ENCODE measurements at regions not wholly inside any gene's neighbourhood (a gene's known extent, or its start where the extent isn't known, plus 50 kb on each side); places are given as distances from the start of the nearest gene placed in this dataset.

- H3K9me3 ChIP-seq (ENCODE audit: control insufficient read depth in 4 of 4, low read length in 3 of 4) = no peaks in the 10 kb centered on the region
- H3K9ac ChIP-seq (ENCODE audit: low read depth in 1 of 2, low read length in 2 of 2) = no peak overlapping the region
- no peaks in the 10 kb centered on the region for H3K36me3 ChIP-seq (ENCODE audit: control insufficient read depth in 4 of 4, insufficient read depth in 3 of 4, low read depth in 1 of 4, low read length in 3 of 4)
- no peak overlapping the region for H3K4me3 ChIP-seq (ENCODE audit: low read depth in 1 of 3, low read length in 3 of 3)
- H3K27me3 ChIP-seq (ENCODE audit: control insufficient read depth in 4 of 4, insufficient read depth in 4 of 4, low read length in 3 of 4) = no peaks in the 10 kb centered on the region
- TF ChIP-seq ZBTB33 (IDR thresholded peaks at IDR 0.05) = no peak
- TF ChIP-seq JUND (IDR thresholded peaks at IDR 0.05) = no peak
- H3K27ac ChIP-seq (ENCODE audit: low read depth in 1 of 2, low read length in 2 of 2) = no peak overlapping the region
- DNase-seq (ENCODE audit: low spot score) = no peak
- 94% methylated on average over 5 of the region's 5 CpGs for WGBS
- H3K4me1 ChIP-seq (ENCODE audit: control insufficient read depth in 4 of 4, insufficient read depth in 4 of 4, low read length in 3 of 4) = no peaks in the 10 kb centered on the region
Observed at GRCh38 chr7:69187824-69188333, 410.4 kb upstream of the AUTS2 start.

GRCh38 chr7:69189406-69189805 is 408.9 kb upstream of the AUTS2 start:
- no peak overlapping the region for H3K4me3 ChIP-seq (ENCODE audit: low read depth in 1 of 3, low read length in 3 of 3)
- no peaks in the 10 kb centered on the region for H3K36me3 ChIP-seq (ENCODE audit: control insufficient read depth in 4 of 4, insufficient read depth in 3 of 4, low read depth in 1 of 4, low read length in 3 of 4)
- TF ChIP-seq YY1 (IDR thresholded peaks at IDR 0.05) = no peak
- TF ChIP-seq ZBTB33 (IDR thresholded peaks at IDR 0.05) = no peak
- no peak for TF ChIP-seq TAF1 (conservative IDR thresholded peaks at IDR 0.05)
- TF ChIP-seq RAD21 (IDR thresholded peaks at IDR 0.05) = no peak
- no peak overlapping the region for H3K9ac ChIP-seq (ENCODE audit: low read depth in 1 of 2, low read length in 2 of 2)
- peaks cover 0 to 4% (median 0%) of the 10 kb centered on the region in 4 donors for H3K9me3 ChIP-seq (ENCODE audit: control insufficient read depth in 4 of 4, low read length in 3 of 4)
- DNase-seq (ENCODE audit: low spot score) = no peak
- H3K27ac ChIP-seq (ENCODE audit: low read depth in 1 of 2, low read length in 2 of 2) = no peak overlapping the region
- H3K4me1 ChIP-seq (ENCODE audit: control insufficient read depth in 4 of 4, insufficient read depth in 4 of 4, low read length in 3 of 4) = no peaks in the 10 kb centered on the region
- no peaks in the 10 kb centered on the region for H3K27me3 ChIP-seq (ENCODE audit: control insufficient read depth in 4 of 4, insufficient read depth in 4 of 4, low read length in 3 of 4)
- 96% methylated on average over 3 of the region's 3 CpGs for WGBS

- no peak overlapping the region for H3K27ac ChIP-seq (ENCODE audit: low read depth in 1 of 2, low read length in 2 of 2)
- DNase-seq (ENCODE audit: low spot score) = no peak
- no peak overlapping the region for H3K9ac ChIP-seq (ENCODE audit: low read depth in 1 of 2, low read length in 2 of 2)
- peaks cover 0 to 4% (median 0%) of the 10 kb centered on the region in 4 donors for H3K9me3 ChIP-seq (ENCODE audit: control insufficient read depth in 4 of 4, low read length in 3 of 4)
- H3K4me3 ChIP-seq (ENCODE audit: low read depth in 1 of 3, low read length in 3 of 3) = no peak overlapping the region
- no peaks in the 10 kb centered on the region for H3K4me1 ChIP-seq (ENCODE audit: control insufficient read depth in 4 of 4, insufficient read depth in 4 of 4, low read length in 3 of 4)
- no peaks in the 10 kb centered on the region for H3K36me3 ChIP-seq (ENCODE audit: control insufficient read depth in 4 of 4, insufficient read depth in 3 of 4, low read depth in 1 of 4, low read length in 3 of 4)
- no peaks in the 10 kb centered on the region for H3K27me3 ChIP-seq (ENCODE audit: control insufficient read depth in 4 of 4, insufficient read depth in 4 of 4, low read length in 3 of 4)
- whole genome bisulfite sequencing = 87% methylated on average over 5 of the region's 5 CpGs
- TF ChIP-seq REST (IDR thresholded peaks at IDR 0.05) (no peak), SP1 (IDR thresholded peaks at IDR 0.05) (no peak), HNF4G (IDR thresholded peaks at IDR 0.05) (no peak), ZBTB33 (IDR thresholded peaks at IDR 0.05) (no peak), YY1 (IDR thresholded peaks at IDR 0.05) (no peak), TAF1 (conservative IDR thresholded peaks at IDR 0.05) (no peak), ATF3 (IDR thresholded peaks at IDR 0.05) (no peak), MAX (IDR thresholded peaks at IDR 0.05) (no peak)
Observed at GRCh38 chr7:69190025-69190424, 408.2 kb upstream of the AUTS2 start.
